ENCODE measurements at regions not wholly inside any gene's neighbourhood (a gene's known extent, or its start where the extent isn't known, plus 50 kb on each side); places are given as distances from the start of the nearest gene placed in this dataset.
"Not testable (repeated sequence)": the region's sequence is repeated elsewhere in the genome, so short reads cannot be mapped to it uniquely, and the experiment has no call there.

GRCh38 chr2:89328790-89329189 lies 637.3 kb downstream of the RPIA start:
- not testable (repeated sequence) for H3K27me3 ChIP-seq (ENCODE audit: control insufficient read depth, insufficient read depth, low read length); H3K9me3 ChIP-seq (ENCODE audit: control insufficient read depth, insufficient read depth, low read length); H3K36me3 ChIP-seq (ENCODE audit: control insufficient read depth, insufficient read depth, low read length); H3K4me3 ChIP-seq (ENCODE audit: low read length); H3K27ac ChIP-seq (ENCODE audit: low read length); DNase-seq (ENCODE audit: low read depth, low spot score); H3K4me1 ChIP-seq (ENCODE audit: control insufficient read depth, insufficient read depth, low read length)
- WGBS (ENCODE audit: insufficient coverage, insufficient read length) = no CpG with 5 or more reads among the region's 1 CpG

Measured in iPS DF 6.9 (cell line).